DND-41 (cell line): ENCODE measurements at regions not wholly inside any gene's neighbourhood (a gene's known extent, or its start where the extent isn't known, plus 50 kb on each side); places are given as distances from the start of the nearest gene placed in this dataset.

Experiments
- EZH2 ChIP-seq: IDR thresholded peaks from 3 replicates; pipeline ENCODE4 v1.6.1; 2012; ENCODE audit warnings: borderline replicate concordance, low read depth, mild to moderate bottlenecking, moderate library complexity, low read length, inconsistent platforms; ENCODE audit not compliant: severe bottlenecking
- TF ChIP-seq, protein P1 (sequence below): IDR thresholded peaks from 2 replicates; pipeline ENCODE4 v1.5.1; 2012; ENCODE audit warnings: borderline replicate concordance, low read length, moderate library complexity, mild to moderate bottlenecking; ENCODE audit not compliant: poor library complexity, severe bottlenecking; ENCODE audit errors: extremely low read depth

GRCh38 chr16:52932321-52932720, 120.4 kb downstream of the CHD9NB start:
- TF ChIP-seq, protein P1, sequence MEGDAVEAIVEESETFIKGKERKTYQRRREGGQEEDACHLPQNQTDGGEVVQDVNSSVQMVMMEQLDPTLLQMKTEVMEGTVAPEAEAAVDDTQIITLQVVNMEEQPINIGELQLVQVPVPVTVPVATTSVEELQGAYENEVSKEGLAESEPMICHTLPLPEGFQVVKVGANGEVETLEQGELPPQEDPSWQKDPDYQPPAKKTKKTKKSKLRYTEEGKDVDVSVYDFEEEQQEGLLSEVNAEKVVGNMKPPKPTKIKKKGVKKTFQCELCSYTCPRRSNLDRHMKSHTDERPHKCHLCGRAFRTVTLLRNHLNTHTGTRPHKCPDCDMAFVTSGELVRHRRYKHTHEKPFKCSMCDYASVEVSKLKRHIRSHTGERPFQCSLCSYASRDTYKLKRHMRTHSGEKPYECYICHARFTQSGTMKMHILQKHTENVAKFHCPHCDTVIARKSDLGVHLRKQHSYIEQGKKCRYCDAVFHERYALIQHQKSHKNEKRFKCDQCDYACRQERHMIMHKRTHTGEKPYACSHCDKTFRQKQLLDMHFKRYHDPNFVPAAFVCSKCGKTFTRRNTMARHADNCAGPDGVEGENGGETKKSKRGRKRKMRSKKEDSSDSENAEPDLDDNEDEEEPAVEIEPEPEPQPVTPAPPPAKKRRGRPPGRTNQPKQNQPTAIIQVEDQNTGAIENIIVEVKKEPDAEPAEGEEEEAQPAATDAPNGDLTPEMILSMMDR, result no peak
- TF ChIP-seq EZH2, result no peak
